ENCODE measurements at regions not wholly inside any gene's neighbourhood (a gene's known extent, or its start where the extent isn't known, plus 50 kb on each side); places are given as distances from the start of the nearest gene placed in this dataset.
A peak's percentile ranks its signal among the peaks of the same experiment; 100 is the strongest.
"Not testable (repeated sequence)": the region's sequence is repeated elsewhere in the genome, so short reads cannot be mapped to it uniquely, and the experiment has no call there.

DNA sequence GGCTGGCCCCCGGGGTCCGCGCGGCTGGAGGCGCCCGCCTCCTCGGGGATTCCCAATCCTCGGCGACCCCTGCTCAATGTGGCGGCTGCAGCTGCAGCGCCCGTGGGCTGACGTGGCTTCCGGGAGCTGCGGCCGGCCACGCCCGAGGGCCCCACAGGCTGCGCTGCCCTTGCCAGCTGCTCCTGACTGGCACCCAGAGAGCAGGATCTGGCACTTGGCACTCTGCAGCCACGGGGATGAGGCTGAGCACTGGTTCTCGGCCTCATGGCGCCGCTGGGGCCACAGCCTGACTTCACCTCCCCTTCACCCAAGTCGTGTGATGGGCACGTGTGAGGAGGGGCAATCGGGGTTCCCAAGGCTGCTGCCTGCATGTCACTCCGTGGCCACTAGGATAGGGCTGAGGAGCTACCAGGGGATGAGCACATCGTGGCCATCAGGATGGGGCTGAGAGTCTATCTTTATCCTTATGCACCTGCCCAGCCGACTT lies 267.8 kb upstream of the FRG2C start:
- TF ChIP-seq, protein P1, sequence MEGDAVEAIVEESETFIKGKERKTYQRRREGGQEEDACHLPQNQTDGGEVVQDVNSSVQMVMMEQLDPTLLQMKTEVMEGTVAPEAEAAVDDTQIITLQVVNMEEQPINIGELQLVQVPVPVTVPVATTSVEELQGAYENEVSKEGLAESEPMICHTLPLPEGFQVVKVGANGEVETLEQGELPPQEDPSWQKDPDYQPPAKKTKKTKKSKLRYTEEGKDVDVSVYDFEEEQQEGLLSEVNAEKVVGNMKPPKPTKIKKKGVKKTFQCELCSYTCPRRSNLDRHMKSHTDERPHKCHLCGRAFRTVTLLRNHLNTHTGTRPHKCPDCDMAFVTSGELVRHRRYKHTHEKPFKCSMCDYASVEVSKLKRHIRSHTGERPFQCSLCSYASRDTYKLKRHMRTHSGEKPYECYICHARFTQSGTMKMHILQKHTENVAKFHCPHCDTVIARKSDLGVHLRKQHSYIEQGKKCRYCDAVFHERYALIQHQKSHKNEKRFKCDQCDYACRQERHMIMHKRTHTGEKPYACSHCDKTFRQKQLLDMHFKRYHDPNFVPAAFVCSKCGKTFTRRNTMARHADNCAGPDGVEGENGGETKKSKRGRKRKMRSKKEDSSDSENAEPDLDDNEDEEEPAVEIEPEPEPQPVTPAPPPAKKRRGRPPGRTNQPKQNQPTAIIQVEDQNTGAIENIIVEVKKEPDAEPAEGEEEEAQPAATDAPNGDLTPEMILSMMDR (IDR thresholded peaks at IDR 0.05), result no peak
- Mint-ChIP-seq H3K4me1 (ENCODE audit: unreplicated experiment) (peaks cover 5% of the 10 kb centered on the region), H3K36me3 (ENCODE audit: unreplicated experiment) (no peaks in the 10 kb centered on the region), H3K4me3 (ENCODE audit: unreplicated experiment) (no peak overlapping the region), H3K27ac (ENCODE audit: unreplicated experiment) (no peak overlapping the region), H3K27me3 (ENCODE audit: unreplicated experiment) (no peaks in the 10 kb centered on the region), H3K9me3 (ENCODE audit: unreplicated experiment) (no peaks in the 10 kb centered on the region)
- DNase-seq (ENCODE audit: extremely low spot score, unreplicated experiment), result no peak

DNA sequence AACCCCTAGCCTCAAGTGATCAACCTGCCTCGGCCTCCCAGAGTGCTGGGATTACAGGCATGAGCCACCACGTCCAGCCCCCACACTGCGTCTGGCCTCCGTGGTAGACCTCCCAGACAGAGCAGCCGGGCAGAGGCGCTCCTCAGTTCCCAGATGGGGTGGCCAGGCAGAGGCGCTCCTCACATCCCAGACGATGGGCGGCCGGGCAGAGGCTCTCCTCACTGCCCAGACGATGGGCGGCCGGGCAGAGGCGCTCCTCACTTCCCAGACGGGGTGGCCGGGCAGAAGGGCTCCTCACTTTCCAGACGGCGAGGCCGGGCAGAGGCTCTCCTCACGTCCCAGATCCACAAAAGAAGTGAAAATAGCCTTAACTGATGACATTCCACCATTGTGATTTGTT lies 266.6 kb upstream of the FRG2C start:
- H3K27me3 Mint-ChIP-seq (ENCODE audit: unreplicated experiment); H3K4me3 Mint-ChIP-seq (ENCODE audit: unreplicated experiment); H3K4me1 Mint-ChIP-seq (ENCODE audit: unreplicated experiment); DNase-seq (ENCODE audit: extremely low spot score, unreplicated experiment); H3K27ac Mint-ChIP-seq (ENCODE audit: unreplicated experiment); H3K36me3 Mint-ChIP-seq (ENCODE audit: unreplicated experiment); H3K9me3 Mint-ChIP-seq (ENCODE audit: unreplicated experiment): not testable (repeated sequence)

DNA sequence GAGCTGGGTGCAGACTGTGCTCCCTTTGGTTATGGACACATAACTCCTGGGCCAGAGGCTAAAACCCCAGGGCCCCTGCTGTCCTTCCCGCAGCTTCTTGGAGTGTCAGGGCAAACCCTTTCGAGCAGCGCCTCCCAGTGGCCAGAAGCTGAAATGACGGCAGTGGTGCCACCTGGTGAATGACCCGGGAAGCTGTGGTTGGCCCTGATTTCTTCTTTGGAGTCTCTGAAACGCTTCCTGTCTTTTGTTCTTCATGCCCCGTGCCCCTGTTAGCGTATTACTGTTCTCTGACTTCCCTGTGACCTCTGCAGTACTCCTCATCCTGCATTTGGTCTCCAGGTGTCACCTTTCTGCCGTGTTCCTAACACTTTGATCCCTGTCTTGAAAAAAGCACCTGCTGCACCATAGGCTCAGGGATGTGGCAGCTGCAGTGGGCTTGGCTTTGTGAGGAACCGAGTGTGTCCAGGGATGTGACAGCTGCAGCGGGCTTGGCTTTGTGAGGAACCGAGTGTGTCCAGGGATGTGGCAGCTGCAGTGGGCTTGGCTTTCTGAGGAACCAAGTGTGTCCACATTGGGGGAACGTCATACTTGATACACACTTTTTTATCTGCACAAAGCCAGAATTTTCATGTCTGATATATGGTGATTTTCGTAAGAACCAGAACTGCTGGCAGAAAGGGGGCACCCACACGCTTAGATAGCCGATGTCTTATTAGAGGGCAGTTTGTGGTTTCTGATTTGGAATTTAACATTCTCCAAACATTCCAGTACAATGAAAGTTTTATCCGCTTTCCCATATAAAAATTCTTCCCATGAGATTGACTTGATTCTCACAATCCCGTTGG lies 241.8 kb upstream of the FRG2C start:
- not testable (repeated sequence) for H3K36me3 Mint-ChIP-seq (ENCODE audit: unreplicated experiment); H3K27ac Mint-ChIP-seq (ENCODE audit: unreplicated experiment); H3K4me1 Mint-ChIP-seq (ENCODE audit: unreplicated experiment); DNase-seq (ENCODE audit: extremely low spot score, unreplicated experiment); H3K27me3 Mint-ChIP-seq (ENCODE audit: unreplicated experiment); H3K9me3 Mint-ChIP-seq (ENCODE audit: unreplicated experiment); H3K4me3 Mint-ChIP-seq (ENCODE audit: unreplicated experiment)
- TF ChIP-seq, protein P1 (IDR thresholded peaks at IDR 0.05), result peak; percentile 71

DNA sequence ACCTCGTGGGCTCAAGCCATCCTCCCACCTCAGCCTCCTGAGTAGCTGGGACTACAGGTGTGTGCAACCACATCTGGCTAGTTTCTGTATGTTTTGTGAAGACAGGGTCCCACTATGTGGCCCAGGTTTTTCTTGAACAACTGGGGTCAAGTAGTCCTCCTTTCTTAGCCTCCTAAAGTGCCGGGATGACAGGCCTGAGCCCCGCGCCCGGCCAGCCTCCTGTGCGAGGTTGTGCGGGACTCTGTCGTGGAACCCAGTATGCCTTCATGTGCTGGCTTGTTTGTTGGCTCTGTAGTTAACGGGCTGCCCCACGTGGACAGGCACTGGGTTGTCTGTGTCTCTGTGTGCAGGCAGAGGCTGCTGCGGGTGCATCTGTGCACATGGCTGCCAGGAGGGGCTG lies 238.7 kb upstream of the FRG2C start:
- H3K4me3 Mint-ChIP-seq (ENCODE audit: unreplicated experiment); H3K27ac Mint-ChIP-seq (ENCODE audit: unreplicated experiment); H3K36me3 Mint-ChIP-seq (ENCODE audit: unreplicated experiment); DNase-seq (ENCODE audit: extremely low spot score, unreplicated experiment); H3K27me3 Mint-ChIP-seq (ENCODE audit: unreplicated experiment); H3K9me3 Mint-ChIP-seq (ENCODE audit: unreplicated experiment): not testable (repeated sequence)
- peaks cover 16% of the 10 kb centered on the region for H3K4me1 Mint-ChIP-seq (ENCODE audit: unreplicated experiment)

DNA sequence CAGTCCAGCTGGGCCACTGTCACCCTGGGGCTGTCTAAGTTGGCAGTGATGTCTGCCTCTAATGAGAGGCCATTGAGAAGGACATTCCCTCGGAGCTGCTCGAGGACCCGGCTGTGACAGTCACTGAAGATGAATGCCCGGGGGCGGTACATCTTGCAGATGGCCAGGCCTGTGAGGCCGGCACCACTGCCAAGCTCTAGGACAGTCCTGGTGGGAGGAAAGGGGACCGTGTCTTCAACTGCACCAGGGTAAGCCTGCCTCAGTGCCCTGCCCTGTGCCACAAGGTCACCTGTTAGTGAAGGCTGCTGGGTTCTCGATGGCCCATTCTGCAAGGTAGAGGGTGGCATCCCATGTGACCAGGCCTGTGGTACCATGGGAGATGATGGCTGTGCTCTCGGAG lies 236.6 kb upstream of the FRG2C start:
- not testable (repeated sequence) for H3K4me3 Mint-ChIP-seq (ENCODE audit: unreplicated experiment); H3K27ac Mint-ChIP-seq (ENCODE audit: unreplicated experiment); H3K9me3 Mint-ChIP-seq (ENCODE audit: unreplicated experiment)

DNA sequence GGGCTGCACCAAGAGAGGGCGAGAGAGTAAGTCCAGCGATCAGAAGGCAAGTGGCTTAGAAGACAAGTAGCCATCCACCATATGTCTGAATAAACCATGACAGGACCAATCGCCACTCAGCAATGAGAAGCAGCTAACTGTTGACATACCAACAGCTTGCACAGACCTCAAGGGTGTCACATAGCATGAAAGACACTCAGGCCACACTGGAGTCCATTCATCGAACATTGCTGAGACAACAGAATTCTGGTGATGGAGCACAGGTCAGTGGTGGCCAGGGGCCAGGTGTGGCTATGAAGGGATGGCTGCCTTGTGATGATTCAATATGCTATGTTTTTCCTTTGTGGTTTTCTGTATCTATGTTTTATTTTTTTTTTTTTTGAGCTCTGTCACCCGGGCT lies 236.2 kb upstream of the FRG2C start:
- H3K4me1 Mint-ChIP-seq (ENCODE audit: unreplicated experiment), result peaks cover 26% of the 10 kb centered on the region
- DNase-seq (ENCODE audit: extremely low spot score, unreplicated experiment); H3K36me3 Mint-ChIP-seq (ENCODE audit: unreplicated experiment); H3K27me3 Mint-ChIP-seq (ENCODE audit: unreplicated experiment); H3K9me3 Mint-ChIP-seq (ENCODE audit: unreplicated experiment); H3K27ac Mint-ChIP-seq (ENCODE audit: unreplicated experiment); H3K4me3 Mint-ChIP-seq (ENCODE audit: unreplicated experiment): not testable (repeated sequence)

More for the DNA sequence above, 236.6 kb upstream of the FRG2C start:
- Mint-ChIP-seq H3K36me3 (ENCODE audit: unreplicated experiment) (peaks cover 10% of the 10 kb centered on the region), H3K4me1 (ENCODE audit: unreplicated experiment) (peaks cover 23% of the 10 kb centered on the region)
- H3K27me3 Mint-ChIP-seq (ENCODE audit: unreplicated experiment); DNase-seq (ENCODE audit: extremely low spot score, unreplicated experiment): not testable (repeated sequence)

DNA sequence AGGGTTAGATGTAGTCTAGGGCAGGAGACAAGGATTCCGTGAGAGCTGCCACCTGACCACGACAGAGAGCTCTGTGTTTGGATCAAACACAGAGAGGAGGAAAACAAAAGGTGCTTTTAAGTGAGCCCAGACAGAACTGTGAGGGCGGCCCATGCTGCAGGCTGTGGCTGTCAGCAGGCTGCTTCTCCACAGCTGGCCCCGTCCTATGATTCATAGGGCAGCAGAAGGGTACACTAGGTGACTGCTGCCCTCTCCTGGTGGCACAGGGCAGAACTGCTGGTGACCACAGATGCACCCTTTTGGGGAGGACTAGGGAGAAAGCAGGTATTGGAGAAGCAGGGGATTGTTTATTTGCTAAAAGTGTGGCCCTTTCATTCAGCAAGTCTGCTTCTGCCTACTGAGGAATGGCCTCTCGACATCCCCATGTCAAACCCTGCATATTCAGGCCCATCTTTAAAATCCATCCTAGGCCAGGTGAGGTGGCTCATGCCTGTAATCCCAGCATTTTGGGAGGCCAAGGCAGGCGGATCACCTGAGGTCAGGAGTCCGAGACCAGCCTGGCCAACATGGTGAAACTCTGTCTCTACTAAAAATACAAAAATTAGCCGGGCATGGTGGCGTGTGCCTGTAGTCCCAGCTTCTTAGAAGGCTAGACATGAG lies 234.4 kb upstream of the FRG2C start:
- TF ChIP-seq, protein P1 (IDR thresholded peaks at IDR 0.05), result peak; percentile 90
- H3K4me3 Mint-ChIP-seq (ENCODE audit: unreplicated experiment); H3K36me3 Mint-ChIP-seq (ENCODE audit: unreplicated experiment); H3K9me3 Mint-ChIP-seq (ENCODE audit: unreplicated experiment); H3K27me3 Mint-ChIP-seq (ENCODE audit: unreplicated experiment): not testable (repeated sequence)
- peaks cover 40% of the 10 kb centered on the region for H3K4me1 Mint-ChIP-seq (ENCODE audit: unreplicated experiment)
- peak overlapping the region; percentile 51 for H3K27ac Mint-ChIP-seq (ENCODE audit: unreplicated experiment)
- peak; percentile 92 for DNase-seq (ENCODE audit: extremely low spot score, unreplicated experiment)

DNA sequence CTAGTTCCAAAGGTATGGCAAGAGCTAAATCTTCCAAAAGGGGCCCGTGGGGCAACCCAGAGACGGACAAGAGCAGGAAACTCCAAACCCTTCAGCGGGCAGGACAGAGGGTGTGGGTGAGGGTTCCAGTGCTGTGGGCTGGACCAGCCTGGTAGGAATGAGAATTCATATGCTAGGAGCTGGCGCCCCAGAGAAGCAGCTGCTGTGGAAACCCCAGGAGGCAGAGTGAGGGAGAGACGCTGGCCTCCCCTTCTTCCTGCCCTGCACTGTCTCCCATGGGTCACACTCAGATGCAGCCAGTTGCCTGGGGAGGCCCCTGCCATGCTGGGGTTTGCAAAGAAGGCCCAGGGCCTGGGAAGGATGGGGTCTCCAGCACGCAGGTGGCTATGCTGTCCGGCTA lies 233.7 kb upstream of the FRG2C start:
- not testable (repeated sequence) for H3K9me3 Mint-ChIP-seq (ENCODE audit: unreplicated experiment); DNase-seq (ENCODE audit: extremely low spot score, unreplicated experiment); H3K27ac Mint-ChIP-seq (ENCODE audit: unreplicated experiment); H3K36me3 Mint-ChIP-seq (ENCODE audit: unreplicated experiment); H3K27me3 Mint-ChIP-seq (ENCODE audit: unreplicated experiment); H3K4me3 Mint-ChIP-seq (ENCODE audit: unreplicated experiment)
- peaks cover 40% of the 10 kb centered on the region for H3K4me1 Mint-ChIP-seq (ENCODE audit: unreplicated experiment)

DNA sequence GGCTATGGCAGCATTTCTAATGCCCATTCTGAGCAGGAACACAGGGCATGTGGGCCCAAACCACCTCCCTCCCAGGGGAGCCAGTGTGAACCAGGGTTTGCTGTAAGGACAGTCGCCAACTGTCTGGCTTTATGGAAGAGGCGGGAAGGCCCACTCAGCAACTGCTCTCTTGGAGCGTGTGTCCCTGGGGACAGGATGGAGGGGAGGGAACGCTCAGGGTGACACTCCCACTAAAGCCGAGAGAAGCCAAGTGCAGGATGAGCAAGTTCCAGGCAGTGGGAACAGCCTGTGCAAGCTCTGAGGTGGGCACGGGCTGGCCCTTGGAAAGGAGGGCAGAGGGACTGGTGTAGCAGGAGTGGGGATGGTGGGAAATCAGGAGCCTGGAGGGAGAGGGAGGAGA lies 233.0 kb upstream of the FRG2C start:
- peaks cover 42% of the 10 kb centered on the region for H3K4me1 Mint-ChIP-seq (ENCODE audit: unreplicated experiment)
- not testable (repeated sequence) for H3K36me3 Mint-ChIP-seq (ENCODE audit: unreplicated experiment); H3K27ac Mint-ChIP-seq (ENCODE audit: unreplicated experiment); H3K9me3 Mint-ChIP-seq (ENCODE audit: unreplicated experiment); H3K4me3 Mint-ChIP-seq (ENCODE audit: unreplicated experiment); DNase-seq (ENCODE audit: extremely low spot score, unreplicated experiment); H3K27me3 Mint-ChIP-seq (ENCODE audit: unreplicated experiment)

Measured in osteocyte (in vitro differentiated cells).